Osteoblast (primary cell): ENCODE measurements at regions not wholly inside any gene's neighbourhood (a gene's known extent, or its start where the extent isn't known, plus 50 kb on each side); places are given as distances from the start of the nearest gene placed in this dataset.

Experiments
- DNase-seq: peaks from one replicate; pipeline ENCODE4 v3.0.0; 2011; ENCODE audit warnings: low spot score, mixed read lengths; ENCODE audit not compliant: insufficient read length; ENCODE audit errors: missing footprints
- H2AFZ ChIP-seq: 2 replicates; pipeline ENCODE4 v1.6.0; 2011; ENCODE audit warnings: mild to moderate bottlenecking, low read length
- H3K27ac ChIP-seq: 2 replicates; pipeline ENCODE4 v1.5.1; 2011; ENCODE audit warnings: mild to moderate bottlenecking, low read depth, low read length, moderate library complexity
- H3K27me3 ChIP-seq: 2 replicates; pipeline ENCODE4 v1.6.0; 2012; ENCODE audit warnings: mild to moderate bottlenecking, control low read depth, inconsistent platforms, low read length, moderate library complexity; ENCODE audit not compliant: insufficient read depth
- H3K36me3 ChIP-seq: 2 replicates; pipeline ENCODE4 v1.5.1; 2011; ENCODE audit warnings: mild to moderate bottlenecking, low read length, control low read depth, moderate library complexity; ENCODE audit not compliant: insufficient read depth
- H3K4me1 ChIP-seq: 2 replicates; pipeline ENCODE4 v1.5.1; 2011; ENCODE audit warnings: mild to moderate bottlenecking, low read length, control low read depth, moderate library complexity; ENCODE audit not compliant: insufficient read depth
- H3K4me2 ChIP-seq: 2 replicates; pipeline ENCODE4 v1.6.0; 2011; ENCODE audit warnings: mild to moderate bottlenecking, low read length; ENCODE audit not compliant: insufficient read depth
- H3K4me3 ChIP-seq: fragments of 200-600 bp; sonication (generic); 3 replicates; pipeline ENCODE4 v1.5.1; 2012; ENCODE audit warnings: mild to moderate bottlenecking, low read length, inconsistent platforms; ENCODE audit not compliant: insufficient read depth
- H3K79me2 ChIP-seq: 2 replicates; pipeline ENCODE4 v1.6.0; 2012; ENCODE audit warnings: mild to moderate bottlenecking, low read length, control low read depth, inconsistent platforms; ENCODE audit not compliant: insufficient read depth
- H3K9me3 ChIP-seq: 2 replicates; pipeline ENCODE4 v1.5.1; 2011; ENCODE audit warnings: low read depth, low read length, control low read depth
- H4K20me1 ChIP-seq: 2 replicates; pipeline ENCODE4 v1.6.0; 2012; ENCODE audit warnings: mild to moderate bottlenecking, low read length, control low read depth; ENCODE audit not compliant: insufficient read depth
- TF ChIP-seq, protein P1 (sequence below): IDR thresholded peaks from 2 replicates; pipeline ENCODE4 v1.5.1; 2011; ENCODE audit warnings: mild to moderate bottlenecking, low read depth, low read length, moderate library complexity; ENCODE audit errors: extremely low read depth

GRCh38 chr4:45385306-45385705 is 659.0 kb upstream of the GNPDA2 start:
- H3K27ac ChIP-seq = no peak overlapping the region
- no peaks in the 10 kb centered on the region for H3K4me1 ChIP-seq
- TF ChIP-seq, protein P1, sequence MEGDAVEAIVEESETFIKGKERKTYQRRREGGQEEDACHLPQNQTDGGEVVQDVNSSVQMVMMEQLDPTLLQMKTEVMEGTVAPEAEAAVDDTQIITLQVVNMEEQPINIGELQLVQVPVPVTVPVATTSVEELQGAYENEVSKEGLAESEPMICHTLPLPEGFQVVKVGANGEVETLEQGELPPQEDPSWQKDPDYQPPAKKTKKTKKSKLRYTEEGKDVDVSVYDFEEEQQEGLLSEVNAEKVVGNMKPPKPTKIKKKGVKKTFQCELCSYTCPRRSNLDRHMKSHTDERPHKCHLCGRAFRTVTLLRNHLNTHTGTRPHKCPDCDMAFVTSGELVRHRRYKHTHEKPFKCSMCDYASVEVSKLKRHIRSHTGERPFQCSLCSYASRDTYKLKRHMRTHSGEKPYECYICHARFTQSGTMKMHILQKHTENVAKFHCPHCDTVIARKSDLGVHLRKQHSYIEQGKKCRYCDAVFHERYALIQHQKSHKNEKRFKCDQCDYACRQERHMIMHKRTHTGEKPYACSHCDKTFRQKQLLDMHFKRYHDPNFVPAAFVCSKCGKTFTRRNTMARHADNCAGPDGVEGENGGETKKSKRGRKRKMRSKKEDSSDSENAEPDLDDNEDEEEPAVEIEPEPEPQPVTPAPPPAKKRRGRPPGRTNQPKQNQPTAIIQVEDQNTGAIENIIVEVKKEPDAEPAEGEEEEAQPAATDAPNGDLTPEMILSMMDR = no peak
- H3K27me3 ChIP-seq = no peaks in the 10 kb centered on the region
- no peak overlapping the region for H3K4me3 ChIP-seq
- H3K9me3 ChIP-seq = peaks cover 4% of the 10 kb centered on the region
- no peaks in the 10 kb centered on the region for H4K20me1 ChIP-seq
- no peak overlapping the region for H3K4me2 ChIP-seq
- H3K79me2 ChIP-seq = no peaks in the 10 kb centered on the region
- H2AFZ ChIP-seq = no peak overlapping the region
- DNase-seq = no peak
- no peaks in the 10 kb centered on the region for H3K36me3 ChIP-seq

DNA sequence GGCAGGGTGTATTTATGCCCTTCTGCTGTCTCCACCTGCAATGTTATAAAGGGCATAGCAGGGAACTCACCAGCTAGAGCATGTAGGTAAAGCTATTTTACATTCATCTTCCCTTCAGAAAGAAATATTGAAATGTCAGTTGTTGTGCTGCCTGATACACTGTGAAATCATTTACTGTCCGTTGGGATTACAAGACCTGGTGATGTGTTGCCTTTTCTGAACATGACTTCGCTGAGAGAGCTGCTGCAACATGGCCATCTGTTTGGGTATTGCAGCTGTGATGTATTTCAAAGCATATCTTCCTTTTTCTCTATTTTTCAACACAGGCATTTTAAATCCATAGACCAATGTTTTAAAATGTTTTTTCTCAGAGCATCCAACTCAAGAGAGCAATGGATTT is 644.1 kb upstream of the GNPDA2 start:
- DNase-seq = no peak
- Histone ChIP-seq H3K27ac (no peak overlapping the region), H3K27me3 (no peaks in the 10 kb centered on the region), H3K9me3 (peaks cover 6% of the 10 kb centered on the region), H3K4me2 (no peak overlapping the region), H4K20me1 (no peaks in the 10 kb centered on the region), H2AFZ (no peak overlapping the region), H3K36me3 (no peaks in the 10 kb centered on the region), H3K4me1 (no peaks in the 10 kb centered on the region), H3K79me2 (no peaks in the 10 kb centered on the region), H3K4me3 (no peak overlapping the region)
- TF ChIP-seq, protein P1 = no peak

- no peaks in the 10 kb centered on the region for H4K20me1 ChIP-seq
- no peak overlapping the region for H2AFZ ChIP-seq
- no peak overlapping the region for H3K27ac ChIP-seq
- no peak overlapping the region for H3K4me3 ChIP-seq
- no peaks in the 10 kb centered on the region for H3K4me1 ChIP-seq
- H3K9me3 ChIP-seq = peaks cover 6% of the 10 kb centered on the region
- no peak for DNase-seq
- no peak overlapping the region for H3K4me2 ChIP-seq
- H3K27me3 ChIP-seq = no peaks in the 10 kb centered on the region
- TF ChIP-seq, protein P1 = no peak
- no peaks in the 10 kb centered on the region for H3K79me2 ChIP-seq
- no peaks in the 10 kb centered on the region for H3K36me3 ChIP-seq
Measured at GRCh38 chr4:45368832-45369231, 642.5 kb upstream of the GNPDA2 start.

GRCh38 chr4:45363931-45364330 is 637.6 kb upstream of the GNPDA2 start:
- H3K27me3 ChIP-seq = no peaks in the 10 kb centered on the region
- no peaks in the 10 kb centered on the region for H3K9me3 ChIP-seq
- H2AFZ ChIP-seq = no peak overlapping the region
- H3K79me2 ChIP-seq = no peaks in the 10 kb centered on the region
- H4K20me1 ChIP-seq = no peaks in the 10 kb centered on the region
- no peak overlapping the region for H3K27ac ChIP-seq
- no peak for DNase-seq
- H3K36me3 ChIP-seq = no peaks in the 10 kb centered on the region
- H3K4me3 ChIP-seq = no peak overlapping the region
- H3K4me2 ChIP-seq = no peak overlapping the region
- TF ChIP-seq, protein P1 = no peak
- no peaks in the 10 kb centered on the region for H3K4me1 ChIP-seq
